A673 (cell line): ENCODE measurements at regions not wholly inside any gene's neighbourhood (a gene's known extent, or its start where the extent isn't known, plus 50 kb on each side); places are given as distances from the start of the nearest gene placed in this dataset.

Experiments used
- BruUV-seq: library from RNA; stranded (reverse); fragments of 400-500 nt; replicated peaks from 2 replicates; lab custom pipeline; 2021; lab: Mats Ljungman, UMichigan
- CTCF ChIA-PET: fragments of 300-600 bp; sonication (Branson Sonifier 250); formaldehyde crosslinking; loops from one replicate; lab custom pipeline; 2022; ENCODE audit warnings: antibody characterized with exemption; lab: Charles Lee
- POLR2A ChIA-PET: fragments of 300-600 bp; sonication (Branson Sonifier 250); formaldehyde crosslinking; loops from one replicate; lab custom pipeline; 2022; ENCODE audit warnings: antibody characterized with exemption; ENCODE audit not compliant: low non-redundant PET; lab: Charles Lee
- DNase-seq: peaks from one replicate; pipeline ENCODE4 v3.0.0-alpha.2; 2015; ENCODE audit warnings: low spot score
- H3K27ac ChIP-seq: fragments of 200-600 bp; sonication (generic); 2 replicates; pipeline ENCODE4 v1.5.1; 2016; ENCODE audit warnings: mixed run types, low read depth, mild to moderate bottlenecking, mixed read lengths, antibody characterized with exemption, low read length; ENCODE audit not compliant: poor library complexity, severe bottlenecking
- H3K27me3 ChIP-seq: fragments of 200-600 bp; sonication (generic); replicated peaks from 2 replicates; pipeline ENCODE4 v1.6.1; 2017; ENCODE audit warnings: mixed run types, low read depth, mild to moderate bottlenecking, mixed read lengths, antibody characterized with exemption, low read length; ENCODE audit not compliant: insufficient read depth, poor library complexity
- H3K36me3 ChIP-seq: fragments of 200-600 bp; sonication (generic); 2 replicates; pipeline ENCODE4 v1.6.1; 2016; ENCODE audit warnings: mixed run types, mild to moderate bottlenecking, mixed read lengths, antibody characterized with exemption, low read length; ENCODE audit not compliant: insufficient read depth, poor library complexity, severe bottlenecking
- H3K4me1 ChIP-seq: fragments of 200-600 bp; sonication (generic); 2 replicates; pipeline ENCODE4 v1.6.1; 2017; ENCODE audit warnings: mixed run types, mild to moderate bottlenecking, mixed read lengths, antibody characterized with exemption, low read length; ENCODE audit not compliant: insufficient read depth, poor library complexity, severe bottlenecking
- H3K4me3 ChIP-seq: fragments of 200-600 bp; sonication (generic); 2 replicates; pipeline ENCODE4 v1.5.1; 2016; ENCODE audit warnings: low read depth, mixed run types, mild to moderate bottlenecking, mixed read lengths, low read length; ENCODE audit not compliant: poor library complexity, severe bottlenecking
- H3K9me3 ChIP-seq: fragments of 200-600 bp; sonication (generic); 2 replicates; pipeline ENCODE4 v1.6.1; 2016; ENCODE audit warnings: mixed run types, low read depth, mild to moderate bottlenecking, mixed read lengths, antibody characterized with exemption, low read length; ENCODE audit not compliant: poor library complexity, severe bottlenecking
- EZH2 ChIP-seq: fragments of 200-600 bp; sonication (generic); IDR thresholded peaks from 2 replicates; pipeline ENCODE4 v1.6.1; 2017; ENCODE audit warnings: borderline replicate concordance, low read depth, mild to moderate bottlenecking, mixed read lengths, antibody characterized with exemption, low read length; ENCODE audit not compliant: poor library complexity, severe bottlenecking
- intact Hi-C: fragments of 100-400 bp; cut with micrococcal nuclease; formaldehyde crosslinking; loops from one replicate; pipeline ENCODE4 v1.10.0; 2022; ENCODE audit not compliant: unreplicated experiment
- TF ChIP-seq, protein P1 (sequence below): fragments of 300-800, 200-600 bp; sonication (generic); conservative IDR thresholded peaks from 2 replicates; pipeline ENCODE4 v1.5.1; 2017; ENCODE audit warnings: low read depth, mild to moderate bottlenecking, antibody characterized with exemption, low read length, moderate library complexity, mixed read lengths

DNA sequence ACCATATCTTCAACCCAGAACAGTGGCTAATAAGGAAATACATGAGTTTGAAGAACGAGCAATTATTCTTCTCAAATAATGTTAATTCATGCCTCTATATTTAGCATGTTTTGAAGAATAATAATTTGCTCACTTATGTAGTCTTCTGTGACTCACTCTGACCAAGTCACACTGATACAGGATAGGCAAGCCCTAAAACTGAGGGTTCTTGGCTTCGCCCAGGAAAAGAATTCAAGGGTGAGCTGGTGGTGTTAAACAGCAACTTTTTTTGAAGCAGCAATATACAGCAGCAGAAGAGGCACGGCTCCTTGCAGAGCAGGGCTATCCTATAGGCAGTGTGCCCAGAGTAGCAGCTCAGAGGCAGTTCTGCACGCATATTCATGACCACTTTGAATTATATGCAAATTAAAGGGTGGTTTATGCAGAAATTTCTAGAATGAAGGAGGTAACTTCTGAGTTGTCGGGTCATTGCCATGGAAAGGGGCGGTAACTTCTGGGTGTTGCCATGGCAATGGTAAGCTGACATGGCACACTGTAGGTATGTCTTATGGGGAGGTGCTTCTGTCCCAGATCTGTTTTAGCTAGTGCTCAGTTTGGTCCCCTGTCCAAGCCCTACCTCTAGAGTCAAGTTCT is 200.6 kb downstream of the RND3 start:
- intact Hi-C loops = no loop called here
- no peaks in the 10 kb centered on the region for H3K4me1 ChIP-seq
- no peak overlapping the region for H3K27ac ChIP-seq
- DNase-seq = no peak
- no peak overlapping the region for H3K4me3 ChIP-seq
- H3K9me3 ChIP-seq = no peaks in the 10 kb centered on the region
- H3K27me3 ChIP-seq = no peaks in the 10 kb centered on the region
- BruUV-seq = no TSS peak
- H3K36me3 ChIP-seq = no peaks in the 10 kb centered on the region
- TF ChIP-seq, protein P1, sequence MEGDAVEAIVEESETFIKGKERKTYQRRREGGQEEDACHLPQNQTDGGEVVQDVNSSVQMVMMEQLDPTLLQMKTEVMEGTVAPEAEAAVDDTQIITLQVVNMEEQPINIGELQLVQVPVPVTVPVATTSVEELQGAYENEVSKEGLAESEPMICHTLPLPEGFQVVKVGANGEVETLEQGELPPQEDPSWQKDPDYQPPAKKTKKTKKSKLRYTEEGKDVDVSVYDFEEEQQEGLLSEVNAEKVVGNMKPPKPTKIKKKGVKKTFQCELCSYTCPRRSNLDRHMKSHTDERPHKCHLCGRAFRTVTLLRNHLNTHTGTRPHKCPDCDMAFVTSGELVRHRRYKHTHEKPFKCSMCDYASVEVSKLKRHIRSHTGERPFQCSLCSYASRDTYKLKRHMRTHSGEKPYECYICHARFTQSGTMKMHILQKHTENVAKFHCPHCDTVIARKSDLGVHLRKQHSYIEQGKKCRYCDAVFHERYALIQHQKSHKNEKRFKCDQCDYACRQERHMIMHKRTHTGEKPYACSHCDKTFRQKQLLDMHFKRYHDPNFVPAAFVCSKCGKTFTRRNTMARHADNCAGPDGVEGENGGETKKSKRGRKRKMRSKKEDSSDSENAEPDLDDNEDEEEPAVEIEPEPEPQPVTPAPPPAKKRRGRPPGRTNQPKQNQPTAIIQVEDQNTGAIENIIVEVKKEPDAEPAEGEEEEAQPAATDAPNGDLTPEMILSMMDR = no peak
- TF ChIP-seq EZH2 = no peak
- ChIA-PET CTCF (no interaction called here), POLR2A (no interaction called here)

DNA sequence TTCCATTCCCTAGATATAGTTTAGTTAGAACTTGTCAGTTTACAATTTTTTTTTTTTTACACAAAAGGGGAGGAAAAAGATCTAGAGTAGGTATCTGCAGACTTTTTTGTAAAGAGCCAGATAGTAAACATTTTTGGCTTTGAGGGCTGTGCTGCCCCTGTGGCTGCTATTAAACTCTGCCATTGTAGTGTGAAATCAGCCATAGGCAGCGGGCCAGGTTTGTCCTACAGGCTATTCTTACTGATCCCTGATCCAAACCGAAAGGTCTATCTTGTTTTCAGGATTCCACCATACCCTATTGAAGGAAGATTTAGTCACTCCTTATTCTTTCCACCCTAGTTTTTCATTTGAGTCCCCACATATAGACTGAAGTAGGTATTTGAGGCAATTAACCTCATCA is 203.4 kb downstream of the RND3 start:
- DNase-seq = no peak
- H3K9me3 ChIP-seq = peaks cover 1% of the 10 kb centered on the region
- H3K27me3 ChIP-seq = no peaks in the 10 kb centered on the region
- CTCF ChIA-PET = no interaction called here
- no peaks in the 10 kb centered on the region for H3K4me1 ChIP-seq
- no peak overlapping the region for H3K27ac ChIP-seq
- POLR2A ChIA-PET = no interaction called here
- H3K36me3 ChIP-seq = no peaks in the 10 kb centered on the region
- no peak for TF ChIP-seq EZH2
- TF ChIP-seq, protein P1 = no peak
- no TSS peak for BruUV-seq
- H3K4me3 ChIP-seq = no peak overlapping the region
- intact Hi-C loops = no loop called here

DNA sequence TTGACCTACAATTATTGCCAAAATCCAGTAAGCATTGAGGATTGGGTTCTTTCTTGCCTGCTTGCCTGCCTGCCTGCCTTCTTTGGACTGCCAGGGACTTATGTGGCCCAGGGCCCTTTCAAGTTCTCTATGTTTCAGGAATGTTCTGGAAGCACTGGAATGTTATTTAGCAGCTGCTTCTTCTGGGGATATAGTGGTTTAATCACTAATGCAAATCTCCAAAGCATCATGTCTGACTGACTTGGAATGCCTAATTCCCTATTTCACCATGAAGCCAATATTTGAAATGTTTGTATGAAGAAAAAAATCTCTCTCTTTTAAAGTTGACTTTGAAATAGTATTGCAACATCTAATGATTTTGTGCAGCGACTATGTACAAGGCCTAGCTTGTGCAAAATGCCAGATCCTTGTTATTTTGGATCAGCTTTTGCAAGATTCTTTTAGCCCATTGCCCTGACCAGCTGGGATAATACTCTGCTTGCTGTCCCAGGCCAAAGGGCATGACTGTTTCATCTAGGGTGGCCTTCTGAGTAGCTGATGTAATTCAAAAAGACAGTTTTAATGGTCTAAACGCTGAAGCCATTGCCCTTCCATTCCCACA is 204.6 kb downstream of the RND3 start:
- Histone ChIP-seq H3K4me3 (no peak overlapping the region), H3K27ac (no peak overlapping the region), H3K36me3 (no peaks in the 10 kb centered on the region), H3K27me3 (no peaks in the 10 kb centered on the region), H3K9me3 (peaks cover 4% of the 10 kb centered on the region), H3K4me1 (no peaks in the 10 kb centered on the region)
- intact Hi-C loops = no loop called here
- no TSS peak for BruUV-seq
- ChIA-PET POLR2A (no interaction called here), CTCF (no interaction called here)
- TF ChIP-seq, protein P1 = no peak
- no peak for TF ChIP-seq EZH2
- DNase-seq = no peak
